ENCODE measurements at regions not wholly inside any gene's neighbourhood (a gene's known extent, or its start where the extent isn't known, plus 50 kb on each side); places are given as distances from the start of the nearest gene placed in this dataset.

DNA sequence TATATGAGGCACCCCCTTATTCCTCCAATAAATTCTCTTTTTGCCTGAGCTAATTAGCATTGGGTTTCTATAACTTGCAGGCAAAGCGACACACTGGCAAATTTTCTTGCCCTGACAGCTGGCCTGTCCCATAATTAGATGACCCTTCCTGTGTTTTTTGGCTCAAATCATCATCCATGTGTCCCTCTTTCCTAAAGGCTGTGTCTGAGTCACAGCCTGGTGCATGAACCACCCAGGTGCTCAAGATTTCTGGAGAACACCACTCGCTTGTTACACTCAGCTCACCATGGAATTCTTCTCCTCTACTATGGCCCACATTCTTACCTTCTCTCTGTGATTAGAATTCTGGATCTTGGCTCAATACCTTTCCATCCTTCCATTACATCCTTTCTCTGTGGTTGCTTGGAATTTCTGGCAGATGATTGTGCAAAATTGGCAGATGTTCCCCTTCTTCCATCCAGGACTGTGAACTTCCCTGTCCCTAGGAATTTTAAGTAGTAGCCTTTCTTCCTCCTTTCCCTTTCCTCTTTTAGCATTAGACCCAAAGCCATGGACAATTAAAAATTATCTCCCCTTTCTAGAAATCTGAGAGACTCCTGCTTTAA, 116.0 kb upstream of the ANKRD1 start:
- TF ChIP-seq, protein P1, sequence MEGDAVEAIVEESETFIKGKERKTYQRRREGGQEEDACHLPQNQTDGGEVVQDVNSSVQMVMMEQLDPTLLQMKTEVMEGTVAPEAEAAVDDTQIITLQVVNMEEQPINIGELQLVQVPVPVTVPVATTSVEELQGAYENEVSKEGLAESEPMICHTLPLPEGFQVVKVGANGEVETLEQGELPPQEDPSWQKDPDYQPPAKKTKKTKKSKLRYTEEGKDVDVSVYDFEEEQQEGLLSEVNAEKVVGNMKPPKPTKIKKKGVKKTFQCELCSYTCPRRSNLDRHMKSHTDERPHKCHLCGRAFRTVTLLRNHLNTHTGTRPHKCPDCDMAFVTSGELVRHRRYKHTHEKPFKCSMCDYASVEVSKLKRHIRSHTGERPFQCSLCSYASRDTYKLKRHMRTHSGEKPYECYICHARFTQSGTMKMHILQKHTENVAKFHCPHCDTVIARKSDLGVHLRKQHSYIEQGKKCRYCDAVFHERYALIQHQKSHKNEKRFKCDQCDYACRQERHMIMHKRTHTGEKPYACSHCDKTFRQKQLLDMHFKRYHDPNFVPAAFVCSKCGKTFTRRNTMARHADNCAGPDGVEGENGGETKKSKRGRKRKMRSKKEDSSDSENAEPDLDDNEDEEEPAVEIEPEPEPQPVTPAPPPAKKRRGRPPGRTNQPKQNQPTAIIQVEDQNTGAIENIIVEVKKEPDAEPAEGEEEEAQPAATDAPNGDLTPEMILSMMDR (IDR thresholded peaks at IDR 0.05) = no peak
- TF ChIP-seq POLR2A (IDR thresholded peaks at IDR 0.05) = no peak
- TF ChIP-seq EP300 (IDR thresholded peaks at IDR 0.05) = no peak

Measured in ovary (tissue), 3 donors.